Liver (tissue), 3 donors: ENCODE measurements at regions not wholly inside any gene's neighbourhood (a gene's known extent, or its start where the extent isn't known, plus 50 kb on each side); places are given as distances from the start of the nearest gene placed in this dataset.

Source experiments
- ATF3 ChIP-seq: IDR thresholded peaks from 2 replicates; pipeline ENCODE4 v1.6.1; 2016; ENCODE audit warnings: antibody characterized with exemption
- CTCF ChIP-seq: fragments of 150-350 bp; IDR thresholded peaks from 2 replicates; pipeline ENCODE4 v1.5.1; 2017; ENCODE audit warnings: improper control_type of control experiment, low read depth, low read length; ENCODE audit not compliant: missing input control
- FOXA2 ChIP-seq: IDR thresholded peaks from 2 replicates; pipeline ENCODE4 v1.6.1; 2016; ENCODE audit warnings: antibody characterized with exemption
- MAX ChIP-seq: IDR thresholded peaks from 2 replicates; pipeline ENCODE4 v1.6.1; 2016; ENCODE audit warnings: antibody characterized with exemption
- RAD21 ChIP-seq, 2 donors: IDR thresholded peaks; 2 replicates each; pipeline ENCODE4 v1.6.1; 2016; ENCODE audit warnings: antibody characterized with exemption in 2 of 2, mild to moderate bottlenecking in 2 of 2
- REST ChIP-seq: IDR thresholded peaks from 2 replicates; pipeline ENCODE4 v1.6.1; 2016; ENCODE audit warnings: antibody characterized with exemption, mild to moderate bottlenecking
- TAF1 ChIP-seq: conservative IDR thresholded peaks from 2 replicates; pipeline ENCODE4 v1.6.1; 2016; ENCODE audit warnings: antibody characterized with exemption, mild to moderate bottlenecking
- YY1 ChIP-seq: IDR thresholded peaks from 2 replicates; pipeline ENCODE4 v1.6.1; 2016; ENCODE audit warnings: antibody characterized with exemption, mild to moderate bottlenecking
- ZBTB33 ChIP-seq: IDR thresholded peaks from 2 replicates; pipeline ENCODE4 v1.6.1; 2016; ENCODE audit warnings: antibody characterized with exemption
- donor health status: healthy.
- donor health status: healthy.

- no peak for TF ChIP-seq CTCF
- TF ChIP-seq ATF3: no peak
- TF ChIP-seq REST: no peak
- no peak for TF ChIP-seq ZBTB33
- TF ChIP-seq MAX: no peak
- TF ChIP-seq RAD21 (IDR thresholded peaks at IDR 0.05): no peak
- no peak for TF ChIP-seq TAF1
- TF ChIP-seq YY1: no peak
- TF ChIP-seq FOXA2: no peak
Measured at GRCh38 chr6:98525860-98526259, 308.5 kb upstream of the POU3F2 start.
